Lung microvascular endothelial cell (primary cell): ENCODE measurements at regions not wholly inside any gene's neighbourhood (a gene's known extent, or its start where the extent isn't known, plus 50 kb on each side); places are given as distances from the start of the nearest gene placed in this dataset.
A peak's percentile ranks its signal among the peaks of the same experiment; 100 is the strongest.

Source experiments
- DNase-seq, 2 donors: peaks; one replicate each; pipeline versions ENCODE4 v3.0.0 to v3.0.0-alpha.2; 2010; ENCODE audit warnings: low read depth in 2 of 2

- no peak for DNase-seq
Measured at GRCh38 chr10:75347186-75347585, 54.4 kb downstream of the ZNF503 start.

- no peak for DNase-seq
Measured at GRCh38 chr10:75345738-75346137, 55.8 kb downstream of the ZNF503 start.

GRCh38 chr10:75344170-75344569 is 57.4 kb downstream of the ZNF503 start:
- no peak for DNase-seq

- no peak for DNase-seq
Measured at GRCh38 chr10:75342397-75342796, 59.2 kb downstream of the ZNF503 start.

- no peak for DNase-seq
Measured at GRCh38 chr10:75335983-75336382, 65.6 kb downstream of the ZNF503 start.

- no peak for DNase-seq
Measured at GRCh38 chr10:75335191-75335590, 66.4 kb downstream of the ZNF503 start.

GRCh38 chr10:75334720-75335119 is 66.8 kb downstream of the ZNF503 start:
- DNase-seq, result no peak

- DNase-seq, result no peak
Measured at GRCh38 chr10:75332081-75332480, 69.5 kb downstream of the ZNF503 start.

- DNase-seq, result no peak
Measured at GRCh38 chr10:75331081-75331480, 70.5 kb downstream of the ZNF503 start.

- no peak for DNase-seq
Measured at GRCh38 chr10:75329190-75329745, 72.3 kb downstream of the ZNF503 start.

GRCh38 chr10:75326306-75326705 is 75.3 kb downstream of the ZNF503 start:
- DNase-seq, result no peak

- no peak for DNase-seq
Measured at GRCh38 chr10:75319274-75319673, 82.3 kb downstream of the ZNF503 start.

GRCh38 chr10:75314570-75314969 is 78.8 kb upstream of the COMTD1 start:
- no peak for DNase-seq

GRCh38 chr10:75312440-75312839 is 76.7 kb upstream of the COMTD1 start:
- no peak for DNase-seq

- DNase-seq, result no peak
Measured at GRCh38 chr10:75305675-75306074, 69.9 kb upstream of the COMTD1 start.

- no peak for DNase-seq
Measured at GRCh38 chr10:75304741-75305390, 69.1 kb upstream of the COMTD1 start.

GRCh38 chr10:75304313-75304712 is 68.6 kb upstream of the COMTD1 start:
- DNase-seq, result no peak

- no peak for DNase-seq
Measured at GRCh38 chr10:75303045-75303777, 67.5 kb upstream of the COMTD1 start.

GRCh38 chr10:75302029-75302428 is 66.3 kb upstream of the COMTD1 start:
- no peak for DNase-seq

GRCh38 chr10:75297021-75297599 is 61.4 kb upstream of the COMTD1 start:
- DNase-seq, result no peak

- DNase-seq, result peak in 1 of 2 donors; percentile 68
Measured at GRCh38 chr10:75295868-75296441, 60.2 kb upstream of the COMTD1 start.
